Mesenchymal stem cell (in vitro differentiated cells and primary cell): ENCODE measurements at regions not wholly inside any gene's neighbourhood (a gene's known extent, or its start where the extent isn't known, plus 50 kb on each side); places are given as distances from the start of the nearest gene placed in this dataset.

Source experiments
- DNase-seq: peaks from one replicate; pipeline ENCODE4 v3.0.0-alpha.2; 2013
- H2AFZ ChIP-seq: one replicate; pipeline ENCODE4 v1.6.1; 2013; ENCODE audit warnings: low read depth, mild to moderate bottlenecking, control low read depth, inconsistent platforms, low read length, moderate library complexity
- H2AK5ac ChIP-seq: 2 replicates; pipeline ENCODE4 v1.6.1; 2013; ENCODE audit warnings: low read length, moderate library complexity, mild to moderate bottlenecking, inconsistent platforms; ENCODE audit not compliant: severe bottlenecking
- H2BK120ac ChIP-seq: one replicate; pipeline ENCODE4 v1.6.1; 2013; ENCODE audit warnings: low read depth, mild to moderate bottlenecking, inconsistent platforms, low read length, moderate library complexity
- H2BK12ac ChIP-seq, 2 experiments: one replicate each; pipeline ENCODE4 v1.6.1; 2013; ENCODE audit warnings: inconsistent platforms in 2 of 2, low read length in 2 of 2, mild to moderate bottlenecking in 2 of 2, moderate library complexity in 2 of 2, control low read depth in 1 of 2
- H2BK15ac ChIP-seq: one replicate; pipeline ENCODE4 v1.6.1; 2013; ENCODE audit warnings: mild to moderate bottlenecking, low read depth, inconsistent platforms; ENCODE audit not compliant: poor library complexity, severe bottlenecking
- H2BK5ac ChIP-seq: 2 replicates; pipeline ENCODE4 v1.6.1; 2013; ENCODE audit warnings: low read depth, mild to moderate bottlenecking, low read length, control low read depth, inconsistent platforms; ENCODE audit not compliant: poor library complexity, severe bottlenecking
- H3K14ac ChIP-seq, 2 experiments: one replicate each; pipeline ENCODE4 v1.6.1; 2013; ENCODE audit warnings: inconsistent platforms in 2 of 2, low read length in 2 of 2, control low read depth in 1 of 2, mild to moderate bottlenecking in 1 of 2, moderate library complexity in 1 of 2
- H3K18ac ChIP-seq, 2 experiments: one replicate each; pipeline ENCODE4 v1.6.1; 2013; ENCODE audit warnings: inconsistent platforms in 2 of 2, low read length in 2 of 2, control low read depth in 1 of 2, low read depth in 1 of 2, mild to moderate bottlenecking in 1 of 2
- H3K23ac ChIP-seq, 2 experiments: one replicate each; pipeline ENCODE4 v1.6.1; 2013; ENCODE audit warnings: inconsistent platforms in 2 of 2, low read length in 2 of 2, mild to moderate bottlenecking in 2 of 2, moderate library complexity in 2 of 2, control low read depth in 1 of 2
- H3K27ac ChIP-seq: 2 replicates; pipeline ENCODE4 v1.5.1; 2013; ENCODE audit warnings: mild to moderate bottlenecking, moderate library complexity, low read length, control low read depth, inconsistent platforms; ENCODE audit not compliant: poor library complexity, severe bottlenecking
- H3K27me3 ChIP-seq, 2 experiments: 2 replicates each; pipeline versions ENCODE4 v1.6.1 to v1.7.0; 2013; ENCODE audit warnings: low read length in 2 of 2, mild to moderate bottlenecking in 2 of 2, moderate library complexity in 2 of 2, control low read depth in 1 of 2, inconsistent platforms in 1 of 2; ENCODE audit not compliant: control insufficient read depth in 1 of 2, insufficient read depth in 1 of 2
- H3K36me3 ChIP-seq, 2 experiments: 2 replicates each; pipeline versions ENCODE4 v1.6.1 to v1.7.0; 2013; ENCODE audit warnings: low read length in 2 of 2, control low read depth in 1 of 2, inconsistent platforms in 1 of 2, low read depth in 1 of 2, mild to moderate bottlenecking in 1 of 2; ENCODE audit not compliant: insufficient read depth in 2 of 2, control insufficient read depth in 1 of 2
- H3K4ac ChIP-seq, 2 experiments: one replicate each; pipeline ENCODE4 v1.6.1; 2013; ENCODE audit warnings: inconsistent platforms in 2 of 2, low read length in 2 of 2, mild to moderate bottlenecking in 2 of 2, moderate library complexity in 2 of 2, control low read depth in 1 of 2, low read depth in 1 of 2
- H3K4me1 ChIP-seq: 2 replicates; pipeline ENCODE4 v1.6.1; 2013; ENCODE audit warnings: low read depth, low read length, control low read depth; ENCODE audit not compliant: control insufficient read depth, insufficient read depth
- H3K4me2 ChIP-seq: 2 replicates; pipeline ENCODE4 v1.6.1; 2013; ENCODE audit warnings: low read length, mild to moderate bottlenecking, inconsistent platforms; ENCODE audit not compliant: poor library complexity, severe bottlenecking
- H3K4me3 ChIP-seq, 2 experiments: 2 replicates each; pipeline versions ENCODE4 v1.5.1 to v1.7.0; 2013; ENCODE audit warnings: low read length in 2 of 2, mild to moderate bottlenecking in 2 of 2, control low read depth in 1 of 2, low read depth in 1 of 2; ENCODE audit not compliant: insufficient read depth in 1 of 2
- H3K79me1 ChIP-seq: replicated peaks from 2 replicates; pipeline ENCODE4 v1.6.1; 2013; ENCODE audit warnings: mild to moderate bottlenecking, control low read depth, low read length, inconsistent platforms; ENCODE audit not compliant: poor library complexity, severe bottlenecking
- H3K9ac ChIP-seq: 2 replicates; pipeline ENCODE4 v1.7.0; 2013; ENCODE audit warnings: mild to moderate bottlenecking, low read length, moderate library complexity
- H3K9me3 ChIP-seq: 2 replicates; pipeline ENCODE4 v1.7.0; 2013; ENCODE audit warnings: mild to moderate bottlenecking, low read length; ENCODE audit not compliant: control insufficient read depth
- H4K8ac ChIP-seq: one replicate; pipeline ENCODE4 v1.6.1; 2013; ENCODE audit warnings: inconsistent platforms, mild to moderate bottlenecking, low read length, moderate library complexity
- H4K91ac ChIP-seq: one replicate; pipeline ENCODE4 v1.6.1; 2013; ENCODE audit warnings: mild to moderate bottlenecking, low read length, inconsistent platforms
- WGBS: methylation state at CpG from one replicate; pipeline ENCODE4 v1.1.7; 2013; ENCODE audit warnings: mixed read lengths; 5-methylcytosine and 5-hydroxymethylcytosine counted together

DNA sequence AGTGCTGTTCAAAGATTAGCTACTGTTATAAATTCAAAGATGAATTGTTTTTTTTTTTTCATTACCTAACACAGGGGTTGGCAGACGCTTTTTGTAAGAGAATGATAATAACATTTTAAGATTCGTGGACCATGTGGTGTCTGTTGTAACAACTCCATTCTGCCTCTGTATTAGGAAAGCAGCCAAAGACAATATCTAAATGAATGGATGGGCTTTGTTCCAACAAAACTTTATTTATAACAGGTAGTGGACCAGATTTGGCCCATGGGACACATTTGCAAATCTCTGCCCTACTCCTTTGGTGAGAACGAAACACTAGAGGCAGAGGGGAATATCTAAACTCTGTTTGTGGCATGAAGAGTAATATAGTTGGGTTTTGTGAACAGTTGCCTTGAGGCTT, 83.6 kb upstream of the BLID start:
- no peak overlapping the region for H3K14ac ChIP-seq
- H2AK5ac ChIP-seq, result peak overlapping the region; percentile 19
- no peak overlapping the region for H4K91ac ChIP-seq
- peaks cover 0 to 10% of the 10 kb centered on the region in 2 experiments for H3K36me3 ChIP-seq
- 81% methylated on average over 3 of the region's 3 CpGs for WGBS
- peak overlapping the region; percentile 31 for H3K9ac ChIP-seq
- H2AFZ ChIP-seq, result no peak overlapping the region
- H3K27me3 ChIP-seq, result no peaks in the 10 kb centered on the region
- no peaks in the 10 kb centered on the region for H3K9me3 ChIP-seq
- no peak overlapping the region for H2BK5ac ChIP-seq
- H3K18ac ChIP-seq, result no peak overlapping the region
- H3K4me1 ChIP-seq, result peaks cover 8% of the 10 kb centered on the region
- H2BK12ac ChIP-seq, result no peak overlapping the region
- no peak overlapping the region for H2BK15ac ChIP-seq
- H3K23ac ChIP-seq, result no peak overlapping the region
- H2BK120ac ChIP-seq, result no peak overlapping the region
- H3K4me2 ChIP-seq, result no peak overlapping the region
- peak overlapping the region; percentile 21 for H3K27ac ChIP-seq
- H4K8ac ChIP-seq, result no peak overlapping the region
- no peak overlapping the region for H3K4ac ChIP-seq
- peaks cover 4% of the 10 kb centered on the region for H3K79me1 ChIP-seq
- no peak for DNase-seq
- no peak overlapping the region for H3K4me3 ChIP-seq

DNA sequence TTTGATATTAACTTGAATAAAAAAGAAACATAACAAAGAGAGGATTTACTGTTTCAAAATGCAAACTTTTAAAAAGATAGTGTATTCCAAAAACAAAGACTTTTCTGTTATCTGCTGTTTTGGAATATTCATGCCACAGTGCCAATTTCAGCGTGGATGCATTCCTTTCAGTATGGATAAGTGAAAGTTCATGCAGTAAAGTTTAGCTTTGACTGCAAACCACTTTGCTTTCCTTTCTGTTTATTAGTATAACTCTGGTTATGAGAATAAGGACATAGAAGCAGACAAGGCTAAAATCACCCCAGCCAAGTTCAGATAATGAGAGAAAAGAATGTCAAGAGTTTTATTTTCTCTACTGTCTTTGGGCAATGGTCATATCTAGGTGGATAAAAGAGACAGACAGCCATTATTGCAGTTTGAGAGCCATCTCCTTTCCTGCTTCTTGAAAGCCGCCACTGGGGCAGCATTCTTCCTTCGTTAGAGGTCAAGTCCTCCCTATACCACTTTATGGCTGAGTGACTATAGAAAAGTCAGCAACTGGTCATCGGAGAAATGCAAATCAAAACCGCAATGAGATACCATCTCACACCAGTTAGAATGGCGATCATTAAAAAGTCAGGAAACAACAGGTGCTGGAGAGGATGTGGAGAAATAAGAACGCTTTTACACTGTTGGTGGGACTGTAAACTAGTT, 82.4 kb upstream of the BLID start:
- Histone ChIP-seq H2AFZ (no peak overlapping the region), H2AK5ac (no peak overlapping the region), H3K18ac (peak overlapping the region in 1 of 2 experiments; percentile 57), H3K27me3 (no peaks in the 10 kb centered on the region), H2BK5ac (no peak overlapping the region), H3K9me3 (no peaks in the 10 kb centered on the region), H3K23ac (no peak overlapping the region), H2BK15ac (no peak overlapping the region), H3K4ac (peak overlapping the region in 1 of 2 experiments; percentile 58), H3K9ac (peak overlapping the region; percentile 69), H3K4me2 (no peak overlapping the region), H4K8ac (no peak overlapping the region), H3K14ac (no peak overlapping the region), H4K91ac (no peak overlapping the region), H3K4me1 (peaks cover 10% of the 10 kb centered on the region), H2BK120ac (no peak overlapping the region), H3K36me3 (peaks cover 0 to 10% of the 10 kb centered on the region in 2 experiments), H3K4me3 (no peak overlapping the region), H2BK12ac (peak overlapping the region in 1 of 2 experiments; percentile 54), H3K79me1 (peaks cover 5% of the 10 kb centered on the region), H3K27ac (peak overlapping the region; percentile 72)
- DNase-seq, result no peak
- WGBS, result 86% methylated on average over 6 of the region's 7 CpGs

DNA sequence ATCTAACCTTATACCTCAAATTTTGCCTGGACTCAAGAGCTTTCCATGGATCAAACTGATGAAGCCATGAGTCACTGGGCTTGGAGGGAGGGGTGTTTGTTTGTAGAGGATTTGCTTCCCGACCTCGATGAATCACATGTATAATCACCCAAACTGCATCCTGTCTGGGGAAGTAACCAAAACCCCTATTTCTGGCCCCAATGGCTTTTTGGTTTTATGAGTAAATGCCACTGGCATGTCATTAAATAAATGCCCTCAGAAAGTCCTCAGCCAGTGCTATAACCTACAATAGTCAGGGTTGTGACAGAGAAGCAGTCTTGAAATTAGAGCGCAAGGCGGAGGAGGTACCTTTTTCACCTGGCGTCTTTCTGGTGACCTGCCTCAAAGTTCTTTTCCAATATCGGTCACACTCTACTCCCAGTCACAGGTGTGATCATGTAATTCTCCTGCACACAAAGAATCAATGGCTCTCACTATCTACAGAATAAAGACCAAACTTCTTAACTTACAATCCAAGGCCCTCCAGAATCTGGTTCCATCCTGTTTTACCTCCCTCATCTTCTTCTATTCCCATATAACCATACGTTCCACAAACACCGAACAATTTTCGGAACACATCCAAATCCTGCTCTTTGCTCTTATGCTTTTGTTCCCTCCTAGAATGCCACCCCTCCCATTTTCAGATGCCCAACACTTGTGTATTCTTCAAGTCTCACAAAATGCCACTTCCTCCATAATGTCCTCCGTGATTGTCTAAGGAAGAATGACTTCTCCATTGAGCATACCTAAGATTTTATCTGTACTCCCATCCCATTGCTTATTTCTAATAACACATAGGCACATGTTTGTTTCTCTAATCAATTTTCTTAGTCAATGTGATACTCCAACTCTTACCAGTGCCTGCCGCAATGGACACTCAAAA, 81.3 kb upstream of the BLID start:
- H3K18ac ChIP-seq, result peak overlapping the region; percentile 17 to 88
- peak overlapping the region; percentile 76 for H3K27ac ChIP-seq
- H2BK15ac ChIP-seq, result no peak overlapping the region
- H3K36me3 ChIP-seq, result peaks cover 0 to 10% of the 10 kb centered on the region in 2 experiments
- no peak overlapping the region for H2AFZ ChIP-seq
- H4K91ac ChIP-seq, result no peak overlapping the region
- H3K4me1 ChIP-seq, result peaks cover 3% of the 10 kb centered on the region
- peak; percentile 98 for DNase-seq
- no peak overlapping the region for H3K14ac ChIP-seq
- no peak overlapping the region for H3K23ac ChIP-seq
- no peak overlapping the region for H3K4me2 ChIP-seq
- H3K27me3 ChIP-seq, result no peaks in the 10 kb centered on the region
- H3K4me3 ChIP-seq, result no peak overlapping the region
- H3K79me1 ChIP-seq, result peaks cover 6% of the 10 kb centered on the region
- 38% methylated on average over 10 of the region's 11 CpGs for WGBS
- H3K9ac ChIP-seq, result peak overlapping the region; percentile 69
- peak overlapping the region; percentile 8 for H4K8ac ChIP-seq
- H3K4ac ChIP-seq, result peak overlapping the region; percentile 9 to 75
- H3K9me3 ChIP-seq, result no peaks in the 10 kb centered on the region
- H2AK5ac ChIP-seq, result no peak overlapping the region
- peak overlapping the region; percentile 34 to 37 for H2BK12ac ChIP-seq
- H2BK5ac ChIP-seq, result peak overlapping the region; percentile 1
- H2BK120ac ChIP-seq, result no peak overlapping the region

DNA sequence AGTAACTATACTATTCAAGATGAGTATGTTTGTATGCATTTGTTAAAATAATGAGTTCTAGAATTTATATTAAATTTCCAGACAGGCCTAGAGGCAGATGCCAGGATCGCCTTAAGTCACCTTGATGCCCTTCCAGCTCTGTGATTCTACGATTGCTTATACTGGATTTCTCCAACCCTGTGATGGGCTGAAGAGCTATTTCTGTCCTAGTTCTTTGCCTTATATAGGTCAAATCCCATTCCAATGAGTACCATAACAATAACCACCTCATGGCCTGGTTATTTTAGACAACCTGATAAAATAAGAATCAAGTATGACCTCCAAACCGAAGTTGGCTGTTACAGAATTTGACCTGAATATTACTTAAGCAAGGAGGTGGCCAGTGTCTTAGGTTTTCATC, 79.8 kb upstream of the BLID start:
- H2BK5ac ChIP-seq, result no peak overlapping the region
- H2AFZ ChIP-seq, result no peak overlapping the region
- peaks cover 0 to 10% of the 10 kb centered on the region in 2 experiments for H3K36me3 ChIP-seq
- no peak overlapping the region for H3K4me3 ChIP-seq
- peak overlapping the region; percentile 67 for H3K9ac ChIP-seq
- 97% methylated on average over 3 of the region's 3 CpGs for WGBS
- no peaks in the 10 kb centered on the region for H3K9me3 ChIP-seq
- H3K18ac ChIP-seq, result peak overlapping the region; percentile 6 to 18
- no peak overlapping the region for H3K23ac ChIP-seq
- no peak overlapping the region for H3K14ac ChIP-seq
- H2BK12ac ChIP-seq, result peak overlapping the region; percentile 20 to 70
- H3K4me2 ChIP-seq, result no peak overlapping the region
- H2BK15ac ChIP-seq, result no peak overlapping the region
- H3K27me3 ChIP-seq, result no peaks in the 10 kb centered on the region
- no peak overlapping the region for H4K91ac ChIP-seq
- no peak overlapping the region for H4K8ac ChIP-seq
- H3K27ac ChIP-seq, result no peak overlapping the region
- peak overlapping the region in 1 of 2 experiments; percentile 73 for H3K4ac ChIP-seq
- H3K79me1 ChIP-seq, result peaks cover 4% of the 10 kb centered on the region
- H3K4me1 ChIP-seq, result peaks cover 1% of the 10 kb centered on the region
- no peak for DNase-seq
- H2AK5ac ChIP-seq, result no peak overlapping the region
- H2BK120ac ChIP-seq, result no peak overlapping the region
